GM18499 (cell line): ENCODE measurements at regions not wholly inside any gene's neighbourhood (a gene's known extent, or its start where the extent isn't known, plus 50 kb on each side); places are given as distances from the start of the nearest gene placed in this dataset.

Source experiments
- ATAC-seq: cut with Tn5 transposase; IDR thresholded peaks from one replicate; pipeline ENCODE4 v1.9.1; 2021; ENCODE audit warnings: moderate number of reproducible peaks; ENCODE audit not compliant: insufficient read depth, unreplicated experiment

GRCh38 chr6:166738386-166739116 is 111.5 kb upstream of the RPS6KA2 start:
- no peak for ATAC-seq

DNA sequence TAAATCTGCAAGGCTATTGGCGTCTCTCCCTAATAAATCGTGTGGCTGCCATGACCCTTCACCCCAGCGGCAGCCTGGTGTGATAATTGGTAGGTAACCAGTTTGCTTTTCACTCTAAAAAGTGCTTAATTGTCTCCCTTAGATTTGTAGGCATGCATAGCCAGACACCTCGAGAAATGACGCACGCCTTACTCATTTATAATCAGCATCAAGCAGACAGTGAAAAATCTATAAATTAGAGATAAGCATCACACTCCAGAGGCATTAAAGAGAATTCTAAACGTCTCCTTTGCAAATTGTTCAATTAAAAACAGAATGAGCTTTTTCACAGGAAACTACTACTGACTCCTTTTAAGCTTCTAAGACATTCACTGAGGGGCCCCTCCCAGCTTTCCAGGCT is 110.2 kb upstream of the RPS6KA2 start:
- no peak for ATAC-seq

- ATAC-seq, result no peak
Observed at GRCh38 chr6:166736634-166737033, 109.6 kb upstream of the RPS6KA2 start.

- no peak for ATAC-seq
Observed at GRCh38 chr6:166733900-166734299, 106.8 kb upstream of the RPS6KA2 start.

- no peak for ATAC-seq
Observed at GRCh38 chr6:166729658-166730057, 102.6 kb upstream of the RPS6KA2 start.

DNA sequence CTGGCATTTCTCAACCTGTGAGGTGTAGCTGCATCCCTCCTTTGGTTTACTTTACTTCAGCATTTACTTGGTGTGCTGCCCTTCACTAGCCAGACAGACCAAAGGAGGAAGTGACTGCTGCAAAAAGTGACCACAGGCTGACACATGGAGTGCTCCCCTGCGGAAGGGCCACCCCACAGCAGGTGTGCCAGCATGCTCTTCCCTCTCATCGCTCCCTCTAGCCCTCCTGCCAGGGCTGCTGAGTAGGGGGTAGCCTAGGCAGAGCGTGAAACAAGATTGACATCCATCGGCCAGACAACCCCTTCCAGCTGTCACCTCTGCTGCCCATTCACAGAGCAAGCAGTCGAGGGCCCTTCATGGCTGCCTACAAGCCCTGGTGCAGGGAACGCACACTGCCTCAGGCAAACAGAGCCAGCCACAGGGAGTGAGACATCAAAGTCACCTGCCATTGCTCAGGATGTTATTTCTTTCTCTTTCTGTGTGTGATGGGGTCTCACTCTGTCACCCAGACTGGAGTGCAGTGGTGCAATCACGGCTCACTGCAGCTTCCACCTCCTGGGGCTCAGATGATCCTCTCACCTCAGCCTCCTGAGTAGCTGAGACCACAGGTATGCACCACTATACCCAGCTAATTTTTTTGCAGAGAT is 102.0 kb upstream of the RPS6KA2 start:
- ATAC-seq, result no peak

DNA sequence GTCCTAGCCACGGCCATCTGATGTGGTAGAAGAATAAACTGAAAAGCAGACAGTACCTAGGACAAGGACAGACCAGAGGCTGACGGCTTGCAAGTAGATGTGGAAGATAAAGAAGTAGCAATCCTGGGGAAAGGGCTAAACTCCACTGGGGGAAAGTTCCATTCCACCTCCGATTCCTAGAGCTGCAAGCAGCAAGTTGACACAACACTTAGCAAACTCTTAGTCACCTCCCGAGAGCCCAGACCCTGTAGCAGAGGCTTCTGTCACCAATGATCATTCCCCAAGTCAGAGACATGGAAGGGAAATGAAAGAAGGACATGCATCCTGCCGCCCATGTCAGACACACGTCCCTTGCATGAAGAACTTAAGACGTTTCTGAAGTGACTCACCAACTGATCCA is 99.2 kb upstream of the RPS6KA2 start:
- no peak for ATAC-seq

- ATAC-seq, result no peak
Observed at GRCh38 chr6:166725571-166725970, 98.5 kb upstream of the RPS6KA2 start.

GRCh38 chr6:166724576-166724975 is 97.5 kb upstream of the RPS6KA2 start:
- no peak for ATAC-seq

DNA sequence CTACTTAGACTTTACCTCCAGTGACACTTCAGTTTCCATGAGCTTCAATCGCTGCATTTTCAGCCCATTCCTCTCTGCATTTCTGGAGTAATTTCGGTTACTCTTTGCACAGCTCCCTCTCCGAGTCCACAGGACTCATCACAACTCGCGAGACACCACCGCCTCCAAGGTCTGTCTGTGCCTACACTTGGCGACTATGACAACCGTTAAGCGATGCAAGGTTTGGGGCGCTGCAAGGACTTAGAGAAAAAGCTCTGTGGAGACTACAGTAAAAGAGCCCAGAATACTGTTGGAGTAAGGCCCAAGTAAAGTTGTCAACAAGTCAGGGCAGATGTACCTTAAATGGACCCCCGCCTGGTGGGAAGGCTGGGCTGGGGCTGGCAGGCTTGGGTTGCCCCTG is 95.7 kb upstream of the RPS6KA2 start:
- no peak for ATAC-seq

GRCh38 chr6:166721576-166721975 is 94.5 kb upstream of the RPS6KA2 start:
- ATAC-seq, result no peak

- no peak for ATAC-seq
Observed at GRCh38 chr6:166720856-166721255, 93.8 kb upstream of the RPS6KA2 start.

- no peak for ATAC-seq
Observed at GRCh38 chr6:166719019-166719418, 92.0 kb upstream of the RPS6KA2 start.

- no peak for ATAC-seq
Observed at GRCh38 chr6:166718516-166718915, 91.5 kb upstream of the RPS6KA2 start.

- no peak for ATAC-seq
Observed at GRCh38 chr6:166716910-166717617, 90.0 kb upstream of the RPS6KA2 start.

- ATAC-seq, result no peak
Observed at GRCh38 chr6:166715992-166716391, 88.9 kb upstream of the RPS6KA2 start.

GRCh38 chr6:166715065-166715464 is 88.0 kb upstream of the RPS6KA2 start:
- no peak for ATAC-seq

DNA sequence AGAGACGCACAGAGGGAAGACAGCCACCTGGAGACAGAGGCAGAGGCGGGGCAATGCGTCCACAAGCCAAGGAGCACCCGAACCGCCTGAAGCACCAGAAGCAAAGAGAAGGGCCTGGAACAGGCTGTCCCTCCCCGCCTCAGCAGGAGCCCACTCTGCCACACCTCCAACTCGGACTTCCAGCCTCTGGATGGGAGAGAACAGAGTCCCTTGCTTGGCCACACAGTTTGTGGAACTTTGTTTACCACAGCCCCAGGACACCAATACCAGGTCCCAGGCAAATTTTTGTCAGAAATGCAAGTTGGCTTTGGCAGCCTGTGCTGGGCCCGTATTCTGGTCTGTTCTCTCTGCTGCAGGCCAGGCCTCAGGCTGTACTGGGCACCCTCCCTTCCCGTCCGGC is 87.5 kb upstream of the RPS6KA2 start:
- no peak for ATAC-seq

- ATAC-seq, result no peak
Observed at GRCh38 chr6:166714187-166714510, 87.1 kb upstream of the RPS6KA2 start.

GRCh38 chr6:166713434-166714186 is 86.6 kb upstream of the RPS6KA2 start:
- ATAC-seq, result no peak
